ENCODE measurements at regions not wholly inside any gene's neighbourhood (a gene's known extent, or its start where the extent isn't known, plus 50 kb on each side); places are given as distances from the start of the nearest gene placed in this dataset.

- no peak overlapping the region for H3K4me3 ChIP-seq (ENCODE audit: low read length in 2 of 2)
- no peak overlapping the region for H3K27ac ChIP-seq (ENCODE audit: low read depth, low read length)
- H3K27me3 Mint-ChIP-seq, result no peaks in the 10 kb centered on the region
- CTCF ChIA-PET (ENCODE audit: partially characterized antibody), result no interaction called here
- H3K4me3 Mint-ChIP-seq, result no peak overlapping the region
- no peaks in the 10 kb centered on the region for H3K36me3 Mint-ChIP-seq
- no peaks in the 10 kb centered on the region for H3K4me1 ChIP-seq (ENCODE audit: insufficient read depth, low read length)
- no peaks in the 10 kb centered on the region for H3K36me3 ChIP-seq (ENCODE audit: insufficient read depth, low read length)
- H3K9me3 Mint-ChIP-seq, result peaks cover 0 to 9% (median 3%) of the 10 kb centered on the region in 8 donors
- no peak for DNase-seq
- intact Hi-C loops (cut with micrococcal nuclease), result no loop called here
- no peaks in the 10 kb centered on the region for H3K27me3 ChIP-seq (ENCODE audit: insufficient read depth, low read length)
- H3K4me1 Mint-ChIP-seq, result no peaks in the 10 kb centered on the region
- POLR2A ChIA-PET (ENCODE audit: partially characterized antibody), result no interaction called here
- no peaks in the 10 kb centered on the region for H3K9me3 ChIP-seq (ENCODE audit: control insufficient read depth in 1 of 2, low read length in 2 of 2)
- H3K27ac Mint-ChIP-seq, result no peak overlapping the region
These were observed 409.9 kb downstream of the BRINP1 start for GRCh38 chr9:118959366-118959765.

- Histone ChIP-seq H3K27me3 (ENCODE audit: insufficient read depth, low read length) (no peaks in the 10 kb centered on the region), H3K36me3 (ENCODE audit: insufficient read depth, low read length) (no peaks in the 10 kb centered on the region), H3K27ac (ENCODE audit: low read depth, low read length) (no peak overlapping the region), H3K4me1 (ENCODE audit: insufficient read depth, low read length) (no peaks in the 10 kb centered on the region), H3K9me3 (ENCODE audit: control insufficient read depth in 1 of 2, low read length in 2 of 2) (no peaks in the 10 kb centered on the region), H3K4me3 (ENCODE audit: low read length in 2 of 2) (no peak overlapping the region)
- ChIA-PET POLR2A (ENCODE audit: partially characterized antibody) (no interaction called here), CTCF (ENCODE audit: partially characterized antibody) (no interaction called here)
- no peaks in the 10 kb centered on the region for H3K27me3 Mint-ChIP-seq
- intact Hi-C loops (cut with micrococcal nuclease), result no loop called here
- no peak for DNase-seq
- peaks cover 0 to 8% (median 2%) of the 10 kb centered on the region in 8 donors for H3K9me3 Mint-ChIP-seq
- no peaks in the 10 kb centered on the region for H3K36me3 Mint-ChIP-seq
- H3K4me1 Mint-ChIP-seq, result no peaks in the 10 kb centered on the region
- no peak overlapping the region for H3K27ac Mint-ChIP-seq
- H3K4me3 Mint-ChIP-seq, result no peak overlapping the region
These were observed 407.4 kb downstream of the BRINP1 start for GRCh38 chr9:118961857-118962256.

GRCh38 chr9:118962426-118962825 lies 406.8 kb downstream of the BRINP1 start:
- Histone ChIP-seq H3K27me3 (ENCODE audit: insufficient read depth, low read length) (no peaks in the 10 kb centered on the region), H3K4me3 (ENCODE audit: low read length in 2 of 2) (no peak overlapping the region), H3K36me3 (ENCODE audit: insufficient read depth, low read length) (no peaks in the 10 kb centered on the region), H3K4me1 (ENCODE audit: insufficient read depth, low read length) (no peaks in the 10 kb centered on the region), H3K27ac (ENCODE audit: low read depth, low read length) (no peak overlapping the region), H3K9me3 (ENCODE audit: control insufficient read depth in 1 of 2, low read length in 2 of 2) (no peaks in the 10 kb centered on the region)
- Mint-ChIP-seq H3K4me3 (no peak overlapping the region), H3K27ac (no peak overlapping the region), H3K4me1 (no peaks in the 10 kb centered on the region), H3K27me3 (no peaks in the 10 kb centered on the region), H3K36me3 (no peaks in the 10 kb centered on the region), H3K9me3 (peaks cover 0 to 8% (median 2%) of the 10 kb centered on the region in 8 donors)
- ChIA-PET POLR2A (ENCODE audit: partially characterized antibody) (no interaction called here), CTCF (ENCODE audit: partially characterized antibody) (no interaction called here)
- intact Hi-C loops (cut with micrococcal nuclease), result no loop called here
- no peak for DNase-seq

GRCh38 chr9:118963674-118964073 lies 405.6 kb downstream of the BRINP1 start:
- Mint-ChIP-seq H3K4me1 (no peaks in the 10 kb centered on the region), H3K27me3 (no peaks in the 10 kb centered on the region), H3K4me3 (no peak overlapping the region), H3K36me3 (no peaks in the 10 kb centered on the region), H3K27ac (no peak overlapping the region), H3K9me3 (peaks cover 0 to 8% (median 3%) of the 10 kb centered on the region in 8 donors)
- intact Hi-C loops (cut with micrococcal nuclease), result no loop called here
- no peaks in the 10 kb centered on the region for H3K9me3 ChIP-seq (ENCODE audit: control insufficient read depth in 1 of 2, low read length in 2 of 2)
- ChIA-PET POLR2A (ENCODE audit: partially characterized antibody) (no interaction called here), CTCF (ENCODE audit: partially characterized antibody) (no interaction called here)
- no peaks in the 10 kb centered on the region for H3K36me3 ChIP-seq (ENCODE audit: insufficient read depth, low read length)
- no peak overlapping the region for H3K27ac ChIP-seq (ENCODE audit: low read depth, low read length)
- no peak for DNase-seq
- H3K4me1 ChIP-seq (ENCODE audit: insufficient read depth, low read length), result no peaks in the 10 kb centered on the region
- no peak overlapping the region for H3K4me3 ChIP-seq (ENCODE audit: low read length in 2 of 2)
- H3K27me3 ChIP-seq (ENCODE audit: insufficient read depth, low read length), result no peaks in the 10 kb centered on the region

- H3K36me3 Mint-ChIP-seq, result no peaks in the 10 kb centered on the region
- no peaks in the 10 kb centered on the region for H3K27me3 ChIP-seq (ENCODE audit: insufficient read depth, low read length)
- H3K27ac ChIP-seq (ENCODE audit: low read depth, low read length), result no peak overlapping the region
- no peaks in the 10 kb centered on the region for H3K36me3 ChIP-seq (ENCODE audit: insufficient read depth, low read length)
- intact Hi-C loops (cut with micrococcal nuclease), result no loop called here
- no peaks in the 10 kb centered on the region for H3K4me1 ChIP-seq (ENCODE audit: insufficient read depth, low read length)
- H3K9me3 ChIP-seq (ENCODE audit: control insufficient read depth in 1 of 2, low read length in 2 of 2), result no peaks in the 10 kb centered on the region
- POLR2A ChIA-PET (ENCODE audit: partially characterized antibody), result no interaction called here
- H3K4me3 Mint-ChIP-seq, result no peak overlapping the region
- no peaks in the 10 kb centered on the region for H3K4me1 Mint-ChIP-seq
- no peak overlapping the region for H3K27ac Mint-ChIP-seq
- CTCF ChIA-PET (ENCODE audit: partially characterized antibody), result no interaction called here
- no peak for DNase-seq
- H3K9me3 Mint-ChIP-seq, result peaks cover 0 to 10% (median 6%) of the 10 kb centered on the region in 8 donors
- H3K27me3 Mint-ChIP-seq, result no peaks in the 10 kb centered on the region
- no peak overlapping the region for H3K4me3 ChIP-seq (ENCODE audit: low read length in 2 of 2)
These were observed 401.3 kb downstream of the BRINP1 start for GRCh38 chr9:118967901-118968300.

GRCh38 chr9:118975736-118976135 lies 393.5 kb downstream of the BRINP1 start:
- H3K27ac Mint-ChIP-seq, result no peak overlapping the region

GRCh38 chr9:118976160-118976559 lies 393.1 kb downstream of the BRINP1 start:
- POLR2A ChIA-PET (ENCODE audit: partially characterized antibody), result no interaction called here
- no peak overlapping the region for H3K4me3 ChIP-seq (ENCODE audit: low read length in 2 of 2)
- CTCF ChIA-PET (ENCODE audit: partially characterized antibody), result no interaction called here
- Mint-ChIP-seq H3K27ac (no peak overlapping the region), H3K27me3 (no peaks in the 10 kb centered on the region), H3K4me3 (no peak overlapping the region), H3K4me1 (no peaks in the 10 kb centered on the region), H3K9me3 (peaks cover 0 to 9% (median under 1%) of the 10 kb centered on the region in 8 donors), H3K36me3 (no peaks in the 10 kb centered on the region)
- H3K9me3 ChIP-seq (ENCODE audit: control insufficient read depth in 1 of 2, low read length in 2 of 2), result no peaks in the 10 kb centered on the region
- no peaks in the 10 kb centered on the region for H3K4me1 ChIP-seq (ENCODE audit: insufficient read depth, low read length)
- DNase-seq, result no peak
- no peaks in the 10 kb centered on the region for H3K27me3 ChIP-seq (ENCODE audit: insufficient read depth, low read length)
- intact Hi-C loops (cut with micrococcal nuclease), result no loop called here
- H3K36me3 ChIP-seq (ENCODE audit: insufficient read depth, low read length), result no peaks in the 10 kb centered on the region
- no peak overlapping the region for H3K27ac ChIP-seq (ENCODE audit: low read depth, low read length)

More at GRCh38 chr9:118975736-118976135, 393.5 kb downstream of the BRINP1 start:
- H3K9me3 ChIP-seq (ENCODE audit: control insufficient read depth in 1 of 2, low read length in 2 of 2), result no peaks in the 10 kb centered on the region
- Mint-ChIP-seq H3K27me3 (no peaks in the 10 kb centered on the region), H3K4me3 (no peak overlapping the region), H3K9me3 (peaks cover 0 to 11% (median 1%) of the 10 kb centered on the region in 8 donors), H3K4me1 (no peaks in the 10 kb centered on the region), H3K36me3 (no peaks in the 10 kb centered on the region)
- CTCF ChIA-PET (ENCODE audit: partially characterized antibody), result no interaction called here
- POLR2A ChIA-PET (ENCODE audit: partially characterized antibody), result no interaction called here
- H3K27ac ChIP-seq (ENCODE audit: low read depth, low read length), result no peak overlapping the region
- H3K27me3 ChIP-seq (ENCODE audit: insufficient read depth, low read length), result no peaks in the 10 kb centered on the region
- no peaks in the 10 kb centered on the region for H3K36me3 ChIP-seq (ENCODE audit: insufficient read depth, low read length)
- no peaks in the 10 kb centered on the region for H3K4me1 ChIP-seq (ENCODE audit: insufficient read depth, low read length)
- DNase-seq, result no peak
- H3K4me3 ChIP-seq (ENCODE audit: low read length in 2 of 2), result no peak overlapping the region
- intact Hi-C loops (cut with micrococcal nuclease), result no loop called here

- POLR2A ChIA-PET (ENCODE audit: partially characterized antibody), result no interaction called here
- H3K9me3 Mint-ChIP-seq, result peaks cover 0 to 8% (median under 1%) of the 10 kb centered on the region in 8 donors
- Histone ChIP-seq H3K4me1 (ENCODE audit: insufficient read depth, low read length) (no peaks in the 10 kb centered on the region), H3K27me3 (ENCODE audit: insufficient read depth, low read length) (no peaks in the 10 kb centered on the region), H3K27ac (ENCODE audit: low read depth, low read length) (no peak overlapping the region), H3K4me3 (ENCODE audit: low read length in 2 of 2) (no peak overlapping the region), H3K36me3 (ENCODE audit: insufficient read depth, low read length) (no peaks in the 10 kb centered on the region), H3K9me3 (ENCODE audit: control insufficient read depth in 1 of 2, low read length in 2 of 2) (no peaks in the 10 kb centered on the region)
- CTCF ChIA-PET (ENCODE audit: partially characterized antibody), result no interaction called here
- H3K27ac Mint-ChIP-seq, result no peak overlapping the region
- intact Hi-C loops (cut with micrococcal nuclease), result no loop called here
- no peak for DNase-seq
- no peaks in the 10 kb centered on the region for H3K36me3 Mint-ChIP-seq
- H3K27me3 Mint-ChIP-seq, result peaks cover 0 to 2% of the 10 kb centered on the region in 2 donors
- no peak overlapping the region for H3K4me3 Mint-ChIP-seq
- no peaks in the 10 kb centered on the region for H3K4me1 Mint-ChIP-seq
These were observed 384.6 kb downstream of the BRINP1 start for GRCh38 chr9:118984607-118985006.

All from CD4-positive, alpha-beta memory T cell (primary cell).